Common myeloid progenitor, CD34-positive (primary cell): ENCODE measurements at regions not wholly inside any gene's neighbourhood (a gene's known extent, or its start where the extent isn't known, plus 50 kb on each side); places are given as distances from the start of the nearest gene placed in this dataset.

Experiments
- CTCF ChIA-PET: fragments of 350-600 bp; sonication (Branson Sonifier 250); formaldehyde crosslinking; loops from one replicate; lab custom pipeline; 2021; ENCODE audit warnings: antibody characterized with exemption; lab: Charles Lee
- POLR2A ChIA-PET: fragments of 350-600 bp; sonication (Branson Sonifier 250); formaldehyde crosslinking; loops from one replicate; lab custom pipeline; 2021; ENCODE audit warnings: antibody characterized with exemption; lab: Charles Lee
- DNase-seq, 3 donors: peaks; one replicate each; pipeline versions ENCODE4 v3.0.0 to v3.0.0-alpha.2; 2013
- H3K27ac ChIP-seq, 2 experiments: 1 replicate in 1 of 2; 2 replicates in 1 of 2; pipeline ENCODE4 v1.7.0; 2013; ENCODE audit warnings: inconsistent platforms in 2 of 2, low read length in 2 of 2, mild to moderate bottlenecking in 2 of 2, low read depth in 1 of 2, moderate library complexity in 1 of 2; ENCODE audit not compliant: severe bottlenecking in 2 of 2, insufficient read depth in 1 of 2, poor library complexity in 1 of 2
- H3K27me3 ChIP-seq, 5 experiments: replicated peaks in 2 of 5; 1 replicate in 3 of 5; 2 replicates in 2 of 5; pipeline versions ENCODE4 v1.6.1 to v1.7.0; 2013; ENCODE audit warnings: low read length in 4 of 5, mild to moderate bottlenecking in 2 of 5, moderate library complexity in 2 of 5, inconsistent platforms in 1 of 5; ENCODE audit not compliant: insufficient read depth in 5 of 5, control insufficient read depth in 4 of 5
- H3K36me3 ChIP-seq, 4 experiments: 1 replicate in 2 of 4; 2 replicates in 2 of 4; pipeline versions ENCODE4 v1.6.1 to v1.7.0; 2013; ENCODE audit warnings: low read length in 3 of 4, control low read depth in 1 of 4, mild to moderate bottlenecking in 1 of 4; ENCODE audit not compliant: control insufficient read depth in 4 of 4, insufficient read depth in 4 of 4
- H3K4me1 ChIP-seq, 4 experiments: 1 replicate in 3 of 4; 2 replicates in 1 of 4; pipeline versions ENCODE4 v1.6.1 to v1.7.1; 2013; ENCODE audit warnings: low read length in 3 of 4, mild to moderate bottlenecking in 3 of 4, control low read depth in 1 of 4, inconsistent platforms in 1 of 4, moderate library complexity in 1 of 4; ENCODE audit not compliant: control insufficient read depth in 4 of 4, insufficient read depth in 4 of 4; ENCODE audit errors: control extremely low read depth in 1 of 4
- H3K4me3 ChIP-seq, 7 experiments: 1 replicate in 4 of 7; 2 replicates in 3 of 7; pipeline versions ENCODE4 v1.5.1 to v1.7.0; 2013; ENCODE audit warnings: mild to moderate bottlenecking in 7 of 7, low read length in 6 of 7, moderate library complexity in 6 of 7, inconsistent platforms in 2 of 7, low read depth in 2 of 7, control low read depth in 1 of 7; ENCODE audit not compliant: insufficient read depth in 4 of 7, control insufficient read depth in 1 of 7; ENCODE audit errors: extremely low read depth in 1 of 7
- H3K9me3 ChIP-seq, 5 experiments: 1 replicate in 4 of 5; 2 replicates in 1 of 5; pipeline versions ENCODE4 v1.6.1 to v1.7.1; 2013; ENCODE audit warnings: low read length in 4 of 5, mild to moderate bottlenecking in 2 of 5, inconsistent platforms in 1 of 5, low read depth in 1 of 5, moderate library complexity in 1 of 5; ENCODE audit not compliant: control insufficient read depth in 4 of 5, insufficient read depth in 2 of 5; ENCODE audit errors: control extremely low read depth in 1 of 5
- WGBS: methylation state at CpG from one replicate; pipeline ENCODE4 v1.1.5; 2013; ENCODE audit not compliant: insufficient coverage; 5-methylcytosine and 5-hydroxymethylcytosine counted together

- Histone ChIP-seq H3K4me3 (no peak overlapping the region), H3K27ac (no peak overlapping the region), H3K36me3 (no peaks in the 10 kb centered on the region), H3K9me3 (no peaks in the 10 kb centered on the region), H3K27me3 (no peaks in the 10 kb centered on the region), H3K4me1 (no peaks in the 10 kb centered on the region)
- POLR2A ChIA-PET: no interaction called here
- DNase-seq: no peak
- CTCF ChIA-PET: no interaction called here
- WGBS: 96% methylated on average over 4 of the region's 5 CpGs
Observed at GRCh38 chr3:135491491-135492205, 473.9 kb upstream of the PPP2R3A start.

GRCh38 chr3:135495891-135496290, 469.6 kb upstream of the PPP2R3A start:
- no peak overlapping the region for H3K4me3 ChIP-seq
- H3K36me3 ChIP-seq: no peaks in the 10 kb centered on the region
- H3K4me1 ChIP-seq: peaks cover 0 to 8% (median 2%) of the 10 kb centered on the region in 4 experiments
- ChIA-PET CTCF (no interaction called here), POLR2A (no interaction called here)
- WGBS: 93% methylated on average over 3 of the region's 3 CpGs
- no peaks in the 10 kb centered on the region for H3K9me3 ChIP-seq
- no peak overlapping the region for H3K27ac ChIP-seq
- DNase-seq: no peak
- H3K27me3 ChIP-seq: no peaks in the 10 kb centered on the region

GRCh38 chr3:135497979-135498378, 467.5 kb upstream of the PPP2R3A start:
- CTCF ChIA-PET: interaction anchor here (1.4 kb wide), 1 partner anchor 703 kb away, joined by 3 read pairs; the partner anchor contains the start of gene EPHB1
- no peak overlapping the region for H3K27ac ChIP-seq
- H3K9me3 ChIP-seq: no peaks in the 10 kb centered on the region
- POLR2A ChIA-PET: interaction anchor here (0.6 kb wide), 1 partner anchor 203 kb away, joined by 3 read pairs; no protein-coding TSS in a partner anchor
- peak in 2 of 3 donors; percentile 4 to 9 for DNase-seq
- no peak overlapping the region for H3K4me3 ChIP-seq
- 87% methylated on average over 5 of the region's 5 CpGs for WGBS
- no peaks in the 10 kb centered on the region for H3K27me3 ChIP-seq
- H3K36me3 ChIP-seq: no peaks in the 10 kb centered on the region
- H3K4me1 ChIP-seq: peaks cover 0 to 8% (median 2%) of the 10 kb centered on the region in 4 experiments

- CTCF ChIA-PET: interaction anchor here (1.4 kb wide), 2 partner anchors 52 to 703 kb away, joined by 3 to 4 read pairs; no protein-coding TSS in a partner anchor
- no peak for DNase-seq
- POLR2A ChIA-PET: no interaction called here
- Histone ChIP-seq H3K4me1 (peaks cover 0 to 10% (median 4%) of the 10 kb centered on the region in 4 experiments), H3K4me3 (no peak overlapping the region), H3K36me3 (no peaks in the 10 kb centered on the region), H3K27me3 (no peaks in the 10 kb centered on the region), H3K9me3 (no peaks in the 10 kb centered on the region), H3K27ac (no peak overlapping the region)
- no CpG with 5 or more reads among the region's 2 CpGs for WGBS
Observed at GRCh38 chr3:135499426-135499825, 466.1 kb upstream of the PPP2R3A start.

- POLR2A ChIA-PET: no interaction called here
- Histone ChIP-seq H3K36me3 (no peaks in the 10 kb centered on the region), H3K4me1 (peaks cover 0 to 10% (median 4%) of the 10 kb centered on the region in 4 experiments), H3K27ac (no peak overlapping the region), H3K27me3 (no peaks in the 10 kb centered on the region), H3K4me3 (peak overlapping the region in 2 of 7 experiments; percentile 0 to 24), H3K9me3 (no peaks in the 10 kb centered on the region)
- 0% methylated on average over 1 of the region's 3 CpGs for WGBS
- CTCF ChIA-PET: interaction anchor here (0.9 to 1.4 kb wide), 3 partner anchors 53 to 706 kb away, joined by 3 to 4 read pairs (median 4); partner anchors contain the start of gene EPHB1
- DNase-seq: peak; percentile 4 to 58 (median 48)
Observed at GRCh38 chr3:135500034-135500433, 465.5 kb upstream of the PPP2R3A start.

GRCh38 chr3:135503065-135503759, 462.3 kb upstream of the PPP2R3A start:
- 88% methylated on average over 6 of the region's 11 CpGs for WGBS

More at GRCh38 chr3:135503065-135503759, 462.3 kb upstream of the PPP2R3A start:
- Histone ChIP-seq H3K27me3 (no peaks in the 10 kb centered on the region), H3K4me1 (peaks cover 0 to 10% (median 4%) of the 10 kb centered on the region in 4 experiments), H3K9me3 (peaks cover 0 to under 1% (median 0%) of the 10 kb centered on the region in 5 experiments), H3K36me3 (no peaks in the 10 kb centered on the region), H3K27ac (no peak overlapping the region), H3K4me3 (no peak overlapping the region)
- CTCF ChIA-PET: interaction anchor here (0.9 to 5.1 kb wide), 12 partner anchors 11 to 902 kb away, joined by 3 to 75 read pairs (median 4); partner anchors contain the start of gene EPHB1
- POLR2A ChIA-PET: no interaction called here
- no peak for DNase-seq
